ENCODE measurements at regions not wholly inside any gene's neighbourhood (a gene's known extent, or its start where the extent isn't known, plus 50 kb on each side); places are given as distances from the start of the nearest gene placed in this dataset.
"Not testable (repeated sequence)": the region's sequence is repeated elsewhere in the genome, so short reads cannot be mapped to it uniquely, and the experiment has no call there.

GRCh38 chr3:26316472-26316871 is 306.1 kb upstream of the LRRC3B start:
- H3K4me3 Mint-ChIP-seq, result no peak overlapping the region
- H3K27me3 Mint-ChIP-seq, result no peaks in the 10 kb centered on the region
- no peaks in the 10 kb centered on the region for H3K4me1 Mint-ChIP-seq
- no peak overlapping the region for H3K27ac Mint-ChIP-seq
- H3K36me3 Mint-ChIP-seq, result no peaks in the 10 kb centered on the region
- H3K9me3 Mint-ChIP-seq, result peaks cover 19% of the 10 kb centered on the region
- no peak for ATAC-seq

DNA sequence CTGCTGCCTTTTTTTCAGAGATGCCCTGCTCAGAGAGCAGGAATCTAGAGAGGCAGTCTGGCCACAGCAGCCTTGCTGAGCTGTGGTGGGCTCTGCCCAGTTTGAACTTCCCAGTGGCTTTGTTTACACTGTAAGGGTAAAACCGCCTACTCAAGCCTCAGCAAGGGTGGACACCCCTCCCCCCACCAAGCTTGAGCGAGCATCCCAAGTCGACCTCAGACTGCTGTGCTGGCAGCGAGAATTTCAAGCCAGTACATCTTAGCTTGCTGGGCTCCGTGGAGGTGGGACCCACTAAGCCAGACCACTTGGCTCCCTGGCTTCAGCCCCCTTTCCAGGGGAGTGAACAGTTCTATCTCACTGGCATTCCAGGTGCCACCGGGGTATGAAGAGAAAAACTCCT is 298.8 kb upstream of the LRRC3B start:
- H3K4me3 Mint-ChIP-seq, ATAC-seq, H3K4me1 Mint-ChIP-seq, H3K27ac Mint-ChIP-seq, H3K36me3 Mint-ChIP-seq, H3K27me3 Mint-ChIP-seq: not testable (repeated sequence)
- H3K9me3 Mint-ChIP-seq, result peaks cover 18% of the 10 kb centered on the region

DNA sequence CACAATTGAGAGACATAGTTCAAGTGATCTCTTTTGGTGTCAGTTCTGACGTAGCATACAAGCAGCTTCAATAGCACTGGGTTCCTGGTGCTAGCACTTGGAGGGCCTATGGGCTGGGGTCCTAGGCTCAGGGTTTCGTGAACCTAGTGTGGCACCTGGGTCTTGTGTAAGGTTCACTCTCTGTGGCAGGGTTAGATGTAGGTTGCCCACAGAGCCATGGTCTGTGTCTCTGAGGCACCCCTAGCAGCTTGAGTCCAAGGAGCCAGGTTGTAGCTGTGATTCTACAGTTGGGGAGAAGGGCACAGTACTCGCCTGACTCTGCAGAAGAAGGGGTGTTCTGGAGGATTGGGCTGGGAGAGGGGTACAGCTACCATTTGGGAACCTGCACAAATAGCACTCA is 282.6 kb upstream of the LRRC3B start:
- Mint-ChIP-seq H3K4me3 (no peak overlapping the region), H3K27me3 (no peaks in the 10 kb centered on the region), H3K9me3 (peaks cover 3% of the 10 kb centered on the region), H3K27ac (no peak overlapping the region), H3K4me1 (no peaks in the 10 kb centered on the region), H3K36me3 (no peaks in the 10 kb centered on the region)
- peak; percentile 62 for ATAC-seq

DNA sequence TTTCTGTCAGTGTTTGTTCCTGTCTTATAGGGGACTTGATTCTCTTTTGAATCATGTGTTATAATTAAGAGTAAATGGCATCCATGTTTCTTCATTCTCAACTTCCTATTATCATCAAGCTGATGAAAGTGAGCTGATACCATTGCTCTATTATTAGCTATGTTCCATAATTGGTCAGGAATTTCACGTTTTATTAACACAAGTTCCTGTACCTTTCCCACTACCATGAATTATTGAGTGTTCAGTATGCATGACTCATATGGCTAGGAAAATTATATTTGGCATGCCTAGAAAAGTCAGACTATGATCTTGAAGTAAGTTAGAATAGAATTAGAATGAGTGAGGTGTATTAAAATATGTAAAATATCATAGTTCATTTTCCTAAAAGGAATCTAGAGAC is 278.9 kb upstream of the LRRC3B start:
- H3K9me3 Mint-ChIP-seq, result peaks cover 6% of the 10 kb centered on the region
- ATAC-seq, result no peak
- H3K4me1 Mint-ChIP-seq, result no peaks in the 10 kb centered on the region
- no peaks in the 10 kb centered on the region for H3K36me3 Mint-ChIP-seq
- no peak overlapping the region for H3K4me3 Mint-ChIP-seq
- no peaks in the 10 kb centered on the region for H3K27me3 Mint-ChIP-seq
- H3K27ac Mint-ChIP-seq, result no peak overlapping the region

DNA sequence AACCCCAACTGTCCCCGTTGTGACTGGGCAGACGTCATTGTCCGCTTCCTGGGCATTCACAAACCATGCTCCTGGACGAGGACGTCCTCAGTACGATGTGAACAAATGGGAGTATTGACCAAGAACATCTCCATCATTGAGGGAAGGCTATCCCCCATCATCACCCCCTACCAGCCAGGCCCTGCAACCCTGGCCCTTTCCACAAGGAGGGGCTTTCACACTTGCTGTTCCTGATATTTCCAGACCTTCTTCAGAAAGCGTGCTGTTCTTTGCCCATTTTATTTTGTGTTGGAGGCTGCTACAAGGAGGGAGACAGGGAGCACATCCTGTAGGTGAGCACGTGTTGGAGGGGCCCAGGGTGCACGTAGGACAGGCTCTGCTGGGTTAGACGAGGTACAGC is 277.0 kb upstream of the LRRC3B start:
- H3K36me3 Mint-ChIP-seq, result no peaks in the 10 kb centered on the region
- no peaks in the 10 kb centered on the region for H3K27me3 Mint-ChIP-seq
- H3K9me3 Mint-ChIP-seq, result peaks cover 6% of the 10 kb centered on the region
- no peak overlapping the region for H3K27ac Mint-ChIP-seq
- no peaks in the 10 kb centered on the region for H3K4me1 Mint-ChIP-seq
- ATAC-seq, result no peak
- no peak overlapping the region for H3K4me3 Mint-ChIP-seq

GRCh38 chr3:26346497-26346896 is 276.1 kb upstream of the LRRC3B start:
- Mint-ChIP-seq H3K27me3 (no peaks in the 10 kb centered on the region), H3K4me1 (no peaks in the 10 kb centered on the region), H3K27ac (no peak overlapping the region), H3K9me3 (peaks cover 6% of the 10 kb centered on the region), H3K36me3 (no peaks in the 10 kb centered on the region), H3K4me3 (no peak overlapping the region)
- no peak for ATAC-seq

GRCh38 chr3:26347150-26347549 is 275.4 kb upstream of the LRRC3B start:
- H3K27ac Mint-ChIP-seq, result no peak overlapping the region
- peaks cover 6% of the 10 kb centered on the region for H3K9me3 Mint-ChIP-seq
- no peaks in the 10 kb centered on the region for H3K36me3 Mint-ChIP-seq
- ATAC-seq, result no peak
- no peak overlapping the region for H3K4me3 Mint-ChIP-seq
- H3K27me3 Mint-ChIP-seq, result no peaks in the 10 kb centered on the region
- no peaks in the 10 kb centered on the region for H3K4me1 Mint-ChIP-seq

DNA sequence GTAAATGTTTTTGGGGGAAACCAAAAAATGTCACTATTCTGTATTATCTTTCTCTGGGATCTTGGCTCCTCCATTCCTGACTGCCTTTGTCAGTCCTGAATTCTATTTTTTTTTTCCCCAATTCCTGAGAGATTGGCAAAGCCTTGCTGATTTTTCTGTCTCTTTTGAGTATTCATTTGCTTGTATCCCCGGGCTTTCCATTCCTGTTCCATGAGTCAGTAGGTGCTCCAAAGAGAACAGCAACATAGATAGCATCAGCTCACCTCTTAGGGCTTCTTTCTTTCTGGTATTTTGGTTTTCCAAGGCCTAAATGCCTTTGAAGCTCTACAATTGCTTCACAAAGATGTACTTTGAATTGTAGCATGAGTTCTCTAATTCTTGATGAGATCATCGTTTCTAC is 271.7 kb upstream of the LRRC3B start:
- Mint-ChIP-seq H3K4me3 (no peak overlapping the region), H3K4me1 (no peaks in the 10 kb centered on the region), H3K27ac (no peak overlapping the region), H3K27me3 (no peaks in the 10 kb centered on the region), H3K9me3 (peaks cover 13% of the 10 kb centered on the region), H3K36me3 (no peaks in the 10 kb centered on the region)
- no peak for ATAC-seq

DNA sequence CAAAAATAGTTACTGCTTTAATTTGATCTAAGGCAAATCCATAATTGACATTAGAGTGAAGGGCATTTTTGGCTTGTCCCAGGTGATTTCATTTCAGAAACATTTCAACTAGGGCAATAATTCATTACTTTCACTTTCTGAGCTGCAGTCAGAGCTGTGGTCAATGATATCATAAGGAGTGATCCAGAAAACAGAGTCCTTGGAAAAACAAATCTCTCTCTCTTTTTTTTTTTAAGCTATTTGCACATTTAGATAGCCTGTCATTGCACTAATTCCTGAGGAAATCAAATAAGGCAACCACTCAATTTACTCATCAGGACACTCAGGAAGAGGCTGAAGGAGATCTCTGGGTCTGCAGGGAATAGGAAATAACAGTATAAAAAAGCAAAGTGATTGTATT is 269.5 kb upstream of the LRRC3B start:
- no peaks in the 10 kb centered on the region for H3K36me3 Mint-ChIP-seq
- no peak overlapping the region for H3K27ac Mint-ChIP-seq
- peaks cover 10% of the 10 kb centered on the region for H3K9me3 Mint-ChIP-seq
- no peak overlapping the region for H3K4me3 Mint-ChIP-seq
- H3K4me1 Mint-ChIP-seq, result no peaks in the 10 kb centered on the region
- ATAC-seq, result no peak
- H3K27me3 Mint-ChIP-seq, result no peaks in the 10 kb centered on the region

DNA sequence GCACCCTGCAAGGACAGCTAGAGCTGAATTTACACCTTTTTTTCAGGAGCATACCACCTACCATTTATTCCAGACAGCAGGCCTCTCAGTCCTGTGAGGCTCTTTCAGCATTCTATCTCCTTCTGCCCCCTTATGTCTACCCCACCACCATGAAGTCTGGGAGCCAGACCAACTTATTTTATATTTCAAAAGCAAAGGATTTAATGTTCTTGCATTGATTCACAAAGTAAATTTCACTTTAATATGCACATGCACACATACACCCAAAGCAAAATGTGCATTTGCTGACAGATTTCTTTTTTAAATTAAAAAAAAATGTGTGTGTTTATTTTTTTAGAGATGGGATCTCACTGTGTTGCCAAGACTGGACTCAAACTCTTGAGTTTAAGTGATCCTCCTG is 264.2 kb upstream of the LRRC3B start:
- H3K36me3 Mint-ChIP-seq, result no peaks in the 10 kb centered on the region
- ATAC-seq, result no peak
- H3K4me3 Mint-ChIP-seq, result no peak overlapping the region
- H3K9me3 Mint-ChIP-seq, result peaks cover 10% of the 10 kb centered on the region
- H3K27me3 Mint-ChIP-seq, result no peaks in the 10 kb centered on the region
- no peaks in the 10 kb centered on the region for H3K4me1 Mint-ChIP-seq
- no peak overlapping the region for H3K27ac Mint-ChIP-seq

DNA sequence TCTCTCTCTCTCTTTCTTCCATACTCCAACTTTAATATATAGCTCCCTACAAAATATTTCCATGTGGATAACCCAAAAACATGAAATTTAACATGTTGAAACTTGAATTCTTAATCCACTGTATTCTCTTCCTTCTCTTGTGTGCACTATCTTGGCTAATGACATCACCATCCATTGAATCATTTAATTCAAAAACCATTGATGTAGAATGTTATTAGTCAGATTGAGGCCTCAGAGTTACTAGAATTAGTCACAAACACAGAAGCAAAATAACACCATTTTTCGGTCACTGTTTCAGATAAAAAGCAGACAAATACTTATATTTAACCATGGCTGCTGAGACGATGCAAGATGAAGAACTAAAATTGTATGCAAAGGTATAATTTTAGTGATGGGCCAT is 256.9 kb upstream of the LRRC3B start:
- Mint-ChIP-seq H3K4me3 (no peak overlapping the region), H3K4me1 (no peaks in the 10 kb centered on the region), H3K36me3 (no peaks in the 10 kb centered on the region), H3K27ac (no peak overlapping the region), H3K9me3 (peaks cover 6% of the 10 kb centered on the region), H3K27me3 (no peaks in the 10 kb centered on the region)
- ATAC-seq, result no peak

GRCh38 chr3:26368312-26368711 is 254.3 kb upstream of the LRRC3B start:
- H3K9me3 Mint-ChIP-seq, result peaks cover 9% of the 10 kb centered on the region
- no peaks in the 10 kb centered on the region for H3K4me1 Mint-ChIP-seq
- H3K36me3 Mint-ChIP-seq, result no peaks in the 10 kb centered on the region
- no peaks in the 10 kb centered on the region for H3K27me3 Mint-ChIP-seq
- H3K27ac Mint-ChIP-seq, result no peak overlapping the region
- H3K4me3 Mint-ChIP-seq, result no peak overlapping the region
- no peak for ATAC-seq

- no peak overlapping the region for H3K27ac Mint-ChIP-seq
- no peak for ATAC-seq
- no peaks in the 10 kb centered on the region for H3K36me3 Mint-ChIP-seq
- no peaks in the 10 kb centered on the region for H3K4me1 Mint-ChIP-seq
- H3K9me3 Mint-ChIP-seq, result peaks cover 9% of the 10 kb centered on the region
- no peaks in the 10 kb centered on the region for H3K27me3 Mint-ChIP-seq
- no peak overlapping the region for H3K4me3 Mint-ChIP-seq
Observed at GRCh38 chr3:26369133-26369532, 253.4 kb upstream of the LRRC3B start.

DNA sequence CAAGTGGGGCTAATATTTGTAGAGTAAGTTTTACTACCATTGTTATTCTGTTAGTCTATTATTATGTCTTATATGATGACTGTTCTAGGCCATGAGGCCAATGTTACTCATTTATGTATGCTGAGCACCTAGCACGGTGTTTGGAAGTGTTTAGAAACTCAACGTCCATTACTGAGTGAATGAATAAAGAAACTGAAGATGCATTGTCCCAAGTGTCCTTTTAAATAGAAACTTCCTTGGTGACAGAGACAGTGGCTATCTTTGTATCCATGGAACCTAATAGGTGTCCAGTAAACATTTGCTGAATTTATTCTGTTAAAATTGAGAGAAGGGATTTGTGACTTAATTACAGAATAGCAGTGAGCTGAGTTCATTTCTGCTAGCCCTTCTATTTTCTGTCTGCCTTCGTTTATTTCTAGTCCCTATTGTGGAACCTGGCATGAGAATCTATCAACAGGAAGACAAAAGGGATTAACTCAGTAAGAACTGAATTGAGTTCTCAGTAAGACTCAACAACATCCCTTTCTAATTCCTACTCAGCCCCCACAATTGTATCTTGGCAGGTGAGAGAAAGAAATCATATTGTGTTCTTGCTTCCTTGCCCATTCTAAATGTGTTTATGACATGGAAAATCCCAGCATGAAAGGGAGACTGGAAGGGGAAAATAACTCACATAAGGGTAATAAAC is 246.6 kb upstream of the LRRC3B start:
- ATAC-seq, result no peak

GRCh38 chr3:26381411-26381810 is 241.2 kb upstream of the LRRC3B start:
- Mint-ChIP-seq H3K27me3 (no peaks in the 10 kb centered on the region), H3K4me3 (no peak overlapping the region), H3K36me3 (no peaks in the 10 kb centered on the region), H3K4me1 (no peaks in the 10 kb centered on the region), H3K9me3 (peaks cover under 1% of the 10 kb centered on the region), H3K27ac (no peak overlapping the region)
- ATAC-seq, result no peak

More for the DNA sequence above, 246.6 kb upstream of the LRRC3B start:
- Mint-ChIP-seq H3K36me3 (no peaks in the 10 kb centered on the region), H3K4me3 (no peak overlapping the region), H3K27ac (no peak overlapping the region), H3K9me3 (peaks cover 7% of the 10 kb centered on the region), H3K27me3 (no peaks in the 10 kb centered on the region), H3K4me1 (no peaks in the 10 kb centered on the region)

GRCh38 chr3:26406636-26407035 is 215.9 kb upstream of the LRRC3B start:
- Mint-ChIP-seq H3K27me3 (no peaks in the 10 kb centered on the region), H3K4me3 (no peak overlapping the region), H3K27ac (no peak overlapping the region), H3K4me1 (no peaks in the 10 kb centered on the region), H3K9me3 (peaks cover 6% of the 10 kb centered on the region), H3K36me3 (no peaks in the 10 kb centered on the region)
- ATAC-seq, result no peak

DNA sequence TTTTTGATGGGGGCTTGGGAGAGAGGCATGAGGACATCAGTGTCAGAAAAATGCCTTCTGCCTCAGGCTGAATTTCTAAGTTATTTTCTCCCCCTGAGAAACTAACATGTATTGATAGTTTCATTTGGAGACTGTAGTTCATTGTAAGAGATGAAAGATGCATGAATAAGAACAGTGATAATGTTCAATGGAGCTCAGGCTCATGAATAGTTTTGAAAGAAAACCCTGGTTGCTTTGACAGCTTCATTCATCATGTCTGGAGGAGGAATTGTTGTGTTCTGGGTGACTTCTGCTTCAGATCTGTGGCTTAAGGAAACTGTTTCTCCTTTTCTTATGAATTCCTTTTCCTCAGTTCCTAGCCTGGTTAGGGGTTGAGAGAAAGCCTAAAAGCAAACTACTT is 204.0 kb upstream of the LRRC3B start:
- Mint-ChIP-seq H3K4me1 (no peaks in the 10 kb centered on the region), H3K27me3 (no peaks in the 10 kb centered on the region), H3K36me3 (no peaks in the 10 kb centered on the region), H3K27ac (no peak overlapping the region), H3K9me3 (peaks cover 12% of the 10 kb centered on the region), H3K4me3 (no peak overlapping the region)
- ATAC-seq, result no peak

Data from stimulated activated memory B cell treated with anti-CD40 and anti-IgM and Interleukin-4, amounts not matched to agents 10 μg/mL and 1 μg/mL and 100 μg/mL, for 72 hours (primary cell).